Activated naive CD4-positive, alpha-beta T cell treated with anti-CD3 and anti-CD28 coated beads, Interleukin-2, amount 50 U/mL, for 72 hours (primary cell): ENCODE measurements at regions not wholly inside any gene's neighbourhood (a gene's known extent, or its start where the extent isn't known, plus 50 kb on each side); places are given as distances from the start of the nearest gene placed in this dataset.
"Not testable (repeated sequence)": the region's sequence is repeated elsewhere in the genome, so short reads cannot be mapped to it uniquely, and the experiment has no call there.

Experiments
- ATAC-seq, 2 donors: fragments of 150-1000 bp; cut with Tn5 transposase; 2 replicates each; pipeline ENCODE4 v1.10.0; 2021; ENCODE audit warnings: mild to moderate bottlenecking in 2 of 2, moderate library complexity in 2 of 2
- DNase-seq, 2 donors: peaks; one replicate each; pipeline ENCODE4 v3.0.0; 2021 to 2022; ENCODE audit warnings: low spot score in 2 of 2
- H3K27ac Mint-ChIP-seq, 2 donors: one replicate each; pipeline ENCODE4 v1.8.0; 2022; ENCODE audit warnings: mild to moderate bottlenecking in 2 of 2, mixed read lengths in 2 of 2
- H3K36me3 Mint-ChIP-seq, 2 donors: one replicate each; pipeline ENCODE4 v1.8.0; 2022; ENCODE audit warnings: mixed read lengths in 2 of 2
- H3K9me3 Mint-ChIP-seq, 2 donors: one replicate each; pipeline ENCODE4 v1.8.0; 2022; ENCODE audit warnings: mixed read lengths in 2 of 2

DNA sequence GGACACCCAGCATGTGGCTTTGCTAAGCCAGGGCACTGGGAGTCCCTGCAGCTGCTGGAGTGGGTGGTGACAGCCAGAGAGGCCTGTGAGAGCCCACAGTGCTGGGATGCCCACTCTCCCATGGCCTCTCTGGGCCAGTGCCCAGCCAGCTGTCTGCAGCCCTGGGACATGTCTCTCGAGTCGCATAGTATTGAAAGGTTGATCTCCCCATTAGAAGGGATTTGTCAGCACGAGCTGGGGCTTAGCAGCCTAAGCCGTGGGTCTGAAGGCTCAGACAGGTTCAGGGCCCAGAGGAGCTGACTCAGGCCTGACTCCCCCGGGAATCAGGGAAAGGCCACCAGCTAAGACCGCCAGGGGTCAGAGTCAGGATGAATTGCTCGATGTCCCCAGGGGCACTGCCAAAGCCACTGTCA is 53.5 kb downstream of the FOXD2 start:
- Mint-ChIP-seq H3K27ac (no peak overlapping the region), H3K36me3 (no peaks in the 10 kb centered on the region), H3K9me3 (no peaks in the 10 kb centered on the region)
- no peak for ATAC-seq
- no peak for DNase-seq

DNA sequence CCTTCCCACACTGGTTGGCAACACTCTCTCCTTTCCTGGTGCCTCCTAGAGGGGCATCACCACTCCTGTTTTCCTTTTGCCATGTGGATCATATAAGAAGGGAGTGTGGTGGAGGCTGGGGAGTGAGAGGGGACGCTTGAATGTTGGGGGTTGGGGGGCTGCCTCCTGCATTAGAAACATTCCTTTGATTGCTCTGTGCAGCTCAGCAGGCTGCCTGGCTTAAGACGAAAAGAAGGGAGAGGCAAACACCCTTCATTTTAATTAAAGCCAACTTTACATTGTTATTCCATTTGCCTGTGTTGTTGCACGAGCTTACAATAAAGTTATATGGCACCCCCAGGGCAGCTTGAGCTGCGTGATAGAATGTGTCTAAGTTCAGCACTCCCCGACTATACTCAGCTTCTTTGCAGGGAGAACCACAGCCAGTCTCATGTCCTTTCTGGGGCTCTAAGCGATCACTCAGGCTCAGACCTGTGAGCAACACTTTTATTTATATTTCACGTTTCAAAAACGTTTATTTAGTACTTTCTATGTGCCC is 57.4 kb downstream of the FOXD2 start:
- DNase-seq = no peak
- no peaks in the 10 kb centered on the region for H3K36me3 Mint-ChIP-seq
- no peak for ATAC-seq
- no peaks in the 10 kb centered on the region for H3K9me3 Mint-ChIP-seq
- H3K27ac Mint-ChIP-seq = no peak overlapping the region

DNA sequence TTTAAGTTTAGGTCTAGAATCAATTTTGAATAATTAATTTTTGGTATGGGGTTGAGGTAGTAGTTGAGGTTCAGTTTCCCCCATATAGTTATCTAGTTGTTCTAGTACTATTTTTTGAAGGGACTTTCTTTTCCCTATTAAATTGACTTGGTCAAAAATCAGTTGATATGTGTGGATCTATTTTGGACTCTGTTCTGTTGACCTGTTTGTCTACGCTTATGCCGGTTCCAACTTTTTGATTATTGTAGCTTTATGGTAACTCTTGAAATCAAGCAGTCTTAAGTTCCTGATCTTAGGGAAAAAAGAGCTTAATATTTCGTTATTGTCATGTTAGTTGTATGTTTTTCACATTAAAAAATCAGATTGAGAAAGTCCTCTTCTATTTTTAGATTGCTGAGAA is 60.7 kb downstream of the FOXD2 start:
- H3K9me3 Mint-ChIP-seq = no peaks in the 10 kb centered on the region
- no peak for DNase-seq
- no peaks in the 10 kb centered on the region for H3K36me3 Mint-ChIP-seq
- ATAC-seq = no peak
- no peak overlapping the region for H3K27ac Mint-ChIP-seq

DNA sequence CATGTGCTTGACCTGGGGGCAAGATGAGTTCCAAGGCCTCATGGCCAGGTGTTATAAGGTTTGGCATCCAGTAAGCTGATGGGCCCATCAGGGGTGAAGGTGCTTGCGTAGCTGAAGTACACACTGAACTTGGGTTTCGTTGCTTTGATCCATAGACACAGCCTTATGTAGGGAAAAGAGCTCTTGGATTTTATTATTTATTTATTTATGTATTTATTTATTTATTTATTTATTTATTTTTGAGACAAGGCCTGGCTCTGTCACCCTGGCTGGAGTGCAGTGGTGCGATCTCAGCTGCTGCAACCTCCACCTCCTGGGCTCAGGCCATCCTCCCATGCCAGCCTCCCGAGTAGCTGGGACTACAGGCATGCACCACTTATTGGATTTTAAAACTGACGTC is 63.2 kb downstream of the FOXD2 start:
- DNase-seq = no peak
- H3K9me3 Mint-ChIP-seq = no peaks in the 10 kb centered on the region
- H3K36me3 Mint-ChIP-seq = no peaks in the 10 kb centered on the region
- no peak overlapping the region for H3K27ac Mint-ChIP-seq
- no peak for ATAC-seq

DNA sequence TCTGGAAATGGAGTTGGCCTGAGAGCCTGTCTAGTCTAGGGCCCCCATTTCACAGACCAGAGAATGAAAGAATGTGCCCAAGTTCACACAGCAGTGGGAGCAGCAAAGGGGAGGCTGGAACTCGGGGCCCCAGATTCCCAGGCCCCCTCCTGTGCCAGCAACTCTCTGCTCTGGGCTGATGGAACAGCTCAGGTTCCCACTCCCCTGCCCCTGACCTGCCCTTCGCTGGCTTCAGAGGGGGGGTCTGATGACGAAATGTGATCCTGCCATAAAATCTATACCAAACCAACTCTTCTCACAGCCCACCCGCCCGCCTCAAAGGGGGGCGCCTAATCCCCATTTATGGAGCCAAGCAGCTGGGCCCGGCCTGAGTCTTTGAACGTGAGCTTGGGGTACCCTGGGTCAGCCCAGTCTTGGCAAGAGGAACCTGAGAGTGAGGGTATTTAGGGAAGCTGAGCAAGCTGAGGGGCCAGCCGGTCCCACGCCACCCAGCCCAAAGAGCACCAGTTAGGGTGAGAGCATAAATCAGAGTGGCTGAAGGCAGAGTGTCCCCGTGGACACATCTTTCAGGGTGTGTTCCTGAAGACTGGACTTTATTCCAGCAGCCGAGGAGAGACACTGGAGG is 65.0 kb downstream of the FOXD2 start:
- ATAC-seq = no peak
- no peaks in the 10 kb centered on the region for H3K9me3 Mint-ChIP-seq
- no peak for DNase-seq

DNA sequence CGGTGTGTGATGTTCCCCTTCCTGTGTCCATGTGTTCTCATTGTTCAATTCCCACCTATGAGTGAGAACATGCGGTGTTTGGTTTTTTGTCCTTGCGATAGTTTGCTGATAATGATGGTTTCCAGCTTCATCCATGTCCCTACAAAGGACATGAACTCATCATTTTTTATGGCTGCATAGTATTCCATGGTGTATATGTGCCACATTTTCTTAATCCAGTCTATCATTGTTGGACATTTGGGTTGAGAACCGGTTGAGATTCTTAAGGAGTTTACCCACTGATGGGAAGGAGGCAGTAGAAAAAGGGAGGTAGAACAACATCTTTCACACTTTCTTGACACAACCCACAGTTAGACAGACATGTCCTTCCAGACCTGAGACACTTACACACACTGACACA is 67.0 kb downstream of the FOXD2 start:
- H3K27ac Mint-ChIP-seq, H3K9me3 Mint-ChIP-seq, ATAC-seq: not testable (repeated sequence)

More for the DNA sequence above, 65.0 kb downstream of the FOXD2 start:
- Mint-ChIP-seq H3K27ac (no peak overlapping the region), H3K36me3 (no peaks in the 10 kb centered on the region)

DNA sequence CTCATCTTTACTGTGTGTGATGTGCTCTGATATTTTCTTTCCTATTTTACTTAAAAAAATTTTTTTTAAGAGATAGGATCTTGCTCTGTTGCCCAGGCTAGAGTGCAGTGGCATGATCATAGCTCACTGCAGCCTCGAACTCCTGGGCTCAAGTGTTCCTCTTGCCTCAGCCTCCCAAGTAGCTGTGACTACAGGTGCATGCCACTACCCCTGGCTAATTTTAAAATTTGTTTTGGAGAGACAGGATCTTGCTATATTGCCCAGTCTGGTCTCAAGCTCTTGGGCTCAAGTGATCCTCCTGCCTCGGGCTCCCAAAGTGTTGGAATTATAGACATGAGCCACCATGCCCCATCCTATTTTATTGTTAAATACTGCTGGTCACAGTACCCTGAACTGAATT is 67.4 kb downstream of the FOXD2 start:
- no peak for ATAC-seq
- no peak for DNase-seq
- H3K27ac Mint-ChIP-seq = no peak overlapping the region
- H3K9me3 Mint-ChIP-seq = no peaks in the 10 kb centered on the region
- no peaks in the 10 kb centered on the region for H3K36me3 Mint-ChIP-seq

More for the DNA sequence above, 67.0 kb downstream of the FOXD2 start:
- not testable (repeated sequence) for DNase-seq, H3K36me3 Mint-ChIP-seq

DNA sequence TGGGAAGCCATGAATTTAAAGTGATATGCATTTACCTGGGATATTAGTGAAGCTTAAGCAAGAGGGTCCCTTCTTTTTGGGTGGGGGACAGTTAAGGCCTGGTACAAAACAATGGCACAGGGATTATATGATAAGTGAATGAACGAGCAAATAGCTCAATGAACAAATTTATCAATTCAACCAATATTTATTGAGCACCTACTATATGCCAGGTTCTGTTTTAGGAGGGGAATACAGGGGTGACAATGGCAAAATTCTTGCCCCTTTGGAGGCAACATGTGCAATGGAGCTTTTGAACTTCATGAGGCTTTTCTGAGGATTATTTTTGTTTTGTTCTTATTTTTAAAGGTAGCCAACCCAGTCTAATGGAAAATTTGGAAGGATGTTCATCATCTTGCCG is 68.2 kb downstream of the FOXD2 start:
- Mint-ChIP-seq H3K27ac (no peak overlapping the region), H3K36me3 (no peaks in the 10 kb centered on the region), H3K9me3 (no peaks in the 10 kb centered on the region)
- DNase-seq (no peak), ATAC-seq (no peak)

DNA sequence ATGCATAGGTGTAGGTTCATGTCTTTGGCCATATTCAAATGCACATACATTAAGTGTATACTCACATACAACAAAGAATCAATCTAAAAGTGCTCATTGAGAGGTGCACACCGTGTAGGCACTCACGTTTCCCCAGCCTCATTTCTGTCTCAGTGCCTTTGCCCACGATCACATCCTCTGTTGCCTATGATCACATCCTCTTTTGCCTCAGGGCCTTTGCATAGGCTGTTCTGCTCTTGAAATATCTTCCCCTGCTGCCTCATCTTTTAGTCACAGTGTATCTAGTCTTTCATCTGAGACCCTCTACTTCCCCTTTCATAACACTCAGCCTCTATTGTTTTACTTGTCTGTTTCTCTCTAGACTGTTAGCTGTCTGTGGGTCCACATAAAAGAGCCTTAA is 69.3 kb downstream of the FOXD2 start:
- no peak overlapping the region for H3K27ac Mint-ChIP-seq
- no peak for ATAC-seq
- DNase-seq = no peak
- H3K9me3 Mint-ChIP-seq = no peaks in the 10 kb centered on the region
- H3K36me3 Mint-ChIP-seq = no peaks in the 10 kb centered on the region

DNA sequence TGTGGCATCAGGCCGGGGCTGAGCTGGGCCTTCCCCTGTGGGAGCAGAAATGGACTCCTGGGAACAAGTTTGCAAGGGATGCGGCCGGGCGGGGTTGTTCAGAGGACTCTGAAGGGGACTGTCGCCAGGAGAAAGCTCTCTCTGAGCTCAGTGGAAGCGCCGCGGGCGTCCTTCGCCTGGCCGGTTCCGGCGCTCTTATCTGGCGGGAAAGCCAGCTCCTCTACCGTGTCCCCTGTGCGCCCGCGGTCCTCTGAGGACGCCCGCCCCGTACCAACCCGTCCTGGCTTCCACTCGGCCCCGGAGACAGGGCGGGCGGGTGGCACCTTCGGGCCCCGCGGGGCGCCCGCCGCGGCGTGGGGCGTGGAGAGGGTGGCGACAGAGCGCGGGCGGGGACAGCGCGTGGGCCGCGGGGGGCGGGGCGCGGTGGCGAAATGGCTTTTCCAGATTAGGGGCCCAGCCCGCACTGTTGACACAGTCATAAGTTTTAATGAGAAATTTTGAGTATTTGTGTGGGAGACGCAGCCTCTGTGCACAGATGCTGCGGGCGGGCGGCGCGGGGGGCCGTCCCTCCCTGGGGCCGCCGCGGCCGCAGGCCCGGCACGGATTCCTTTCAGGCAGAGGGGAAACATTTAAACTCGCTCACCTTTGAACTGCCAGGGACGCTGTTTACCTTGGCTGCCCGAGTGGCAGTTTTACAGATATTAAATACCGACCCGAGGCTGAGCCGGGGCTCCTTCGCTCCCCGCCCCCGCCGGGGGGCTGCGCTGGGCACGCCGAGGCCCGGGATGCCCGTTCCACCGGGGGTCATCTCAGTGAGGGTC is 70.2 kb downstream of the FOXD2 start:
- no peak overlapping the region for H3K27ac Mint-ChIP-seq
- DNase-seq (peak in 1 of 2 donors; percentile 16), ATAC-seq (peak; percentile 70 to 81)

DNA sequence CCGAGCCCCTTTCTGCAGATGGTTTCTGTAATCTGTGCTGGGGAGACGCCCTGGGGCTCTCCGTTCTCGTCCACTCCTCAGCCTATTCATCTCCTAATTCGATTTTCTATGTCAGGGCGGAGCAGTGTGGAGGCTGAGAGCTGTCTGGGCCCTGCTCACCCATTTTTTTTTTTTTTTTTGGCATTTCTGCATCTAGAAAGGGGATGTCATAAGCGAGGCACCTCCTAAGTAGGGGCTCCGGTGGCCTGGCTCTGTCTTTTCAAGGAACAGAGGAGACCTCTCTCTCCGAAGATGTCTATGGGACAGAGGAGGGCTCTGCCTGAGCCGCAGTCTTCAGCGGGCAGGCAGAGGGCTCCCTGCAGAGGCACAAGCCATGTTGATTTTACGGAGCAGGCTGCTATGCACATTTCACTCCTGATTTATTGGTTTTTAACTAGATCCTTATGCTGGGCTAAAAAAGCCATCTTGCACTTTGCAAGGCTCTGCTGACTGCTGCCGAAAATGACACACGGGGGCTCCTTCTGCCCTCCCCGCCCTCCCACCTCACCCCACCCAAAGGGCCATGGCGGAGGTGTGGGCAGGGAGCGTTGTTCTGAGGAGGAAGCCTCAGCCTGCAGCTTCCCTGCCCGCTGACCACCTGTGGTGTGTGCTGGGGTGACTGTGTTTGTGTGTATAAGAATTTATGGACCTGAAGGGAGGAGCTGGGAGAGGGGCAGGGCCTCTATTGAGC is 71.0 kb downstream of the FOXD2 start:
- Mint-ChIP-seq H3K36me3 (peaks cover 0 to 5% of the 10 kb centered on the region in 2 donors), H3K9me3 (peaks cover 0 to 13% of the 10 kb centered on the region in 2 donors), H3K27ac (no peak overlapping the region)
- no peak for DNase-seq
- ATAC-seq = peak in 1 of 2 donors; percentile 47

More for the DNA sequence above, 70.2 kb downstream of the FOXD2 start:
- peaks cover 0 to 6% of the 10 kb centered on the region in 2 donors for H3K9me3 Mint-ChIP-seq
- peaks cover 0 to 2% of the 10 kb centered on the region in 2 donors for H3K36me3 Mint-ChIP-seq

DNA sequence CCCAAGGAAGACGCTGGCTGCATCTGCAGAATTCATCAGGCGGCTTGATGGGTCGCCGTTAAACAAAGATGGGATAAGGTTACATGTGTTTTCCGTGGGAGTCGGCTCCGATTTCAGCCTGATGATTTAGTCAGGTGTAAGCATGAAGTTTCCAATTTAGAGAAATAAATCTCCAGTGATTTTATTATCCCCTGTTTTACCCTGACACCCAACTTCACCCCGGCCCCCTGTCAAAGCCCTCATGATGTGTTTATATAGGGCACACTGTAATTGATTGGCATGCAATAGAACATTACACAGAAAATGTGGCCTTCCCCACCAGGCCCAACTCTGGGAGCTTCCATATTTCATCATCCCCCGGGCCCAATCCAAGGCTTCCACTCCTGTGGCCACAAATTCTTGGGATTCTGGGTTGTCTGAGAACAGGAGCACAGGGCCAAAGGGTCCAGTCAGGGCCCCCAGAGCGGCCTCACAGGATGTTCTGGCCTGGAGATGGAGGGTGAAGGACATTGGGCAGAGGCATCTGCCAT is 72.5 kb downstream of the FOXD2 start:
- Mint-ChIP-seq H3K27ac (no peak overlapping the region), H3K9me3 (peaks cover 3 to 22% of the 10 kb centered on the region in 2 donors), H3K36me3 (peaks cover 0 to 5% of the 10 kb centered on the region in 2 donors)
- ATAC-seq = no peak
- DNase-seq = no peak

DNA sequence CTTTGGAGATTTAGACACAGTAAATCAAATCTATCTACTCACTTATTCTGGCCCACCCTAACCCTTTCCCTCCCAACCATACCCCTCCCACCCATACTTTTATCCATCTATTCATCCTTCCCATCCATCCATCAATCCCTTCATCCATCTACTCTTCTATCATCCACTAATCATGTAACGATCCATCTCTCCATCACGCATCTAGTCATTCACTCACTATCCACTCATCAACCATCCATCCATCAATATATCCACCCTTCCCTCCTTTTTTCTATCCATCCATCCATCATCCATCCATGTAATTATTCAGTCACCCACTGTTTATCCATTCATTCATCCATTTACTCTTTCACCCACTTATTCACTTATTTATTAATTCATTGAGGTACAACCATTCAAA is 74.0 kb downstream of the FOXD2 start:
- DNase-seq (no peak), ATAC-seq (no peak)
- H3K9me3 Mint-ChIP-seq = peaks cover 3 to 22% of the 10 kb centered on the region in 2 donors
- peaks cover 0 to 5% of the 10 kb centered on the region in 2 donors for H3K36me3 Mint-ChIP-seq
- H3K27ac Mint-ChIP-seq = no peak overlapping the region

DNA sequence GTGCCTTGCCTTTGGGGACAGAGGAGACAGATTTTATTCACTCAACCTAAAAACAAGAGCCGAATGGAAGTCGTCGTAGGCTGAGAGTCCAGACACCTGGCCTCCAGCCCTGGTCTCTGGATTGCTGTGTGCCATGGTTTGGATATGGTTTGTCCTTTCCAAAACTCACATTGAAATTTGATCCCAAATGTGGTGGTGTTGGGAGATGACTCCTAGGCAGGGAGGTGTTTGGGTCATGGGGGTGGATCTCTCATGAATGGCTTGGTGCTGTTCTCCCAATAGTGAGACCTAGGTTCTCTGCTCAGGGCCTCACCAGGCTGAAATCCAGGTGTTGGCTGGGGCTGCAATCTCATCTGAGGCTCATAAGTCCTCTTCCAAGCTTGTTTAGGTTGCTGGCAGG is 75.5 kb downstream of the FOXD2 start:
- DNase-seq (no peak), ATAC-seq (no peak)
- Mint-ChIP-seq H3K27ac (no peak overlapping the region), H3K9me3 (peaks cover 3 to 22% of the 10 kb centered on the region in 2 donors), H3K36me3 (peaks cover 0 to 5% of the 10 kb centered on the region in 2 donors)

DNA sequence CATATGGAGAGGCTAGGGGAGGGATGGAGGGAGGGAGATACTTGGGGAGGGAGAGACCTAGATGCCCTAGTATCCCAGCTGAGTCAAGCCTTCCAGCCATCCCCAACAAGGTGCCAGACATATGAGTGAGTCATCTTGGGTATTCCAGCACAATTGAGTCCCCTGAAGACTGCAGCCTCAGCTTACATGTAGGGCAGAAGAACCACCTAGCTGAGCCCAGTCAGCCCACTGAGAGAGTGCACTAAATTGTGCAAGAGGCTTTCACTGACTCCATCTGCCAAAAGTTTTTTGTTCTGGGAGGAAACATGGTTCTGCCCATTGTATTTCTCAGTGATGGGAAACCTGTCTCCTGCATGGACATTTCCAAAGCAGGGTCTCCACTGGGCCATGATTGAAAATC is 76.4 kb downstream of the FOXD2 start:
- peaks cover 3 to 22% of the 10 kb centered on the region in 2 donors for H3K9me3 Mint-ChIP-seq
- H3K36me3 Mint-ChIP-seq = peaks cover 0 to 5% of the 10 kb centered on the region in 2 donors
- H3K27ac Mint-ChIP-seq = no peak overlapping the region
- ATAC-seq (no peak), DNase-seq (no peak)

DNA sequence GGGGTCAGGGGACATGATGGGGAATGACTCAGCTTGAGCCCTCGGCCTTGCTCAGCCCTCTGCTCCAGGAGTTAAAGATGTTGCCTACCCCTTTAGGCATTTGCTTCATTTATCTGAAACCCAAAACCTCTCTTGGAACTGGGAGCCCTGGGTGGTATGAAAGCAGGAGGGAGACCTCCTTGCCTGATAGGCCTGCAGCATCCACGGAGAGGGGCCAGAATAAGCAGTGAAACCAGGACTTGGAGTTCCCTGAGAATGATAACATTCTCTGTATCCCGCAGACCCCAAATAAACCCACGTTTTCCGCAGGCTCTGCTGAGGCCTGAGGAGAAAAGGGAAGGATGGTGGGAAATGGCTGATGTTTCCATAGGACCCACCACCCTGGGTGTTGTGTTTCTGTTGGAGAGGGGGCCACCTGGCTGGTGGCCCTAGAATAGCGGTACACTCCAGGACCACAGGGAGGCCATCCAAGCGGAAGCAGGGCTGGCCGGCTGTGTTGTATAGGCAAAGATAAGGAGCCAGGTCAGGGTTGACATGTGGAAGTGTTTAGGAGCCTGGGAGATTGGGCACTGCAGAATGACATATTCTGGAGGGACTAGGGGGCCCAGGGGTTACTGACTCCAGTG is 77.4 kb downstream of the FOXD2 start:
- Mint-ChIP-seq H3K36me3 (peaks cover 0 to 5% of the 10 kb centered on the region in 2 donors), H3K9me3 (peaks cover 3 to 22% of the 10 kb centered on the region in 2 donors), H3K27ac (no peak overlapping the region)
- ATAC-seq (no peak), DNase-seq (no peak)
